ENCODE measurements at regions not wholly inside any gene's neighbourhood (a gene's known extent, or its start where the extent isn't known, plus 50 kb on each side); places are given as distances from the start of the nearest gene placed in this dataset.

GRCh38 chr19:30303131-30303654 lies 69.0 kb upstream of the ZNF536 start:
- no peak overlapping the region for H3K27ac ChIP-seq
- no peak overlapping the region for H3K9ac ChIP-seq
- H3K4me3 ChIP-seq (ENCODE audit: low read depth, low read length) = no peak overlapping the region
- no peak for TF ChIP-seq CTCF (IDR thresholded peaks at IDR 0.05)
- no peak overlapping the region for H3K4me2 ChIP-seq (ENCODE audit: low read length)
- H3K36me3 ChIP-seq (ENCODE audit: control insufficient read depth, insufficient read depth, low read length) = no peaks in the 10 kb centered on the region
- no peaks in the 10 kb centered on the region for H3K4me1 ChIP-seq
- H2AFZ ChIP-seq = no peak overlapping the region
- H3K79me2 ChIP-seq = no peaks in the 10 kb centered on the region
- no peaks in the 10 kb centered on the region for H3K27me3 ChIP-seq (ENCODE audit: control insufficient read depth, insufficient read depth, low read length)
- H3K9me3 ChIP-seq (ENCODE audit: control insufficient read depth, low read length) = no peaks in the 10 kb centered on the region

GRCh38 chr19:30304540-30304939 lies 67.6 kb upstream of the ZNF536 start:
- Histone ChIP-seq H2AFZ (no peak overlapping the region), H3K36me3 (ENCODE audit: control insufficient read depth, insufficient read depth, low read length) (no peaks in the 10 kb centered on the region), H3K9ac (no peak overlapping the region), H3K27me3 (ENCODE audit: control insufficient read depth, insufficient read depth, low read length) (no peaks in the 10 kb centered on the region), H3K4me1 (no peaks in the 10 kb centered on the region), H3K9me3 (ENCODE audit: control insufficient read depth, low read length) (no peaks in the 10 kb centered on the region), H3K4me2 (ENCODE audit: low read length) (no peak overlapping the region), H3K4me3 (ENCODE audit: low read depth, low read length) (no peak overlapping the region), H3K27ac (no peak overlapping the region), H3K79me2 (no peaks in the 10 kb centered on the region)
- TF ChIP-seq CTCF (IDR thresholded peaks at IDR 0.05) = no peak

GRCh38 chr19:30305346-30306060 lies 66.7 kb upstream of the ZNF536 start:
- no peak overlapping the region for H2AFZ ChIP-seq
- H3K9ac ChIP-seq = no peak overlapping the region
- H3K27ac ChIP-seq = no peak overlapping the region
- H3K4me2 ChIP-seq (ENCODE audit: low read length) = no peak overlapping the region
- no peaks in the 10 kb centered on the region for H3K36me3 ChIP-seq (ENCODE audit: control insufficient read depth, insufficient read depth, low read length)
- no peaks in the 10 kb centered on the region for H3K79me2 ChIP-seq
- H3K4me3 ChIP-seq (ENCODE audit: low read depth, low read length) = no peak overlapping the region
- no peak for TF ChIP-seq CTCF (IDR thresholded peaks at IDR 0.05)
- no peaks in the 10 kb centered on the region for H3K4me1 ChIP-seq
- no peaks in the 10 kb centered on the region for H3K9me3 ChIP-seq (ENCODE audit: control insufficient read depth, low read length)
- no peaks in the 10 kb centered on the region for H3K27me3 ChIP-seq (ENCODE audit: control insufficient read depth, insufficient read depth, low read length)

- Histone ChIP-seq H3K27ac (no peak overlapping the region), H3K27me3 (ENCODE audit: control insufficient read depth, insufficient read depth, low read length) (no peaks in the 10 kb centered on the region), H3K4me3 (ENCODE audit: low read depth, low read length) (no peak overlapping the region), H2AFZ (no peak overlapping the region), H3K4me2 (ENCODE audit: low read length) (no peak overlapping the region), H3K4me1 (no peaks in the 10 kb centered on the region), H3K9ac (no peak overlapping the region), H3K79me2 (no peaks in the 10 kb centered on the region), H3K9me3 (ENCODE audit: control insufficient read depth, low read length) (no peaks in the 10 kb centered on the region), H3K36me3 (ENCODE audit: control insufficient read depth, insufficient read depth, low read length) (no peaks in the 10 kb centered on the region)
- TF ChIP-seq CTCF (IDR thresholded peaks at IDR 0.05) = no peak
Observed at GRCh38 chr19:30307191-30307974, 64.8 kb upstream of the ZNF536 start.

All from parathyroid adenoma (tissue), 2 donors.